Smooth muscle cell (in vitro differentiated cells): ENCODE measurements at regions not wholly inside any gene's neighbourhood (a gene's known extent, or its start where the extent isn't known, plus 50 kb on each side); places are given as distances from the start of the nearest gene placed in this dataset.

ENCODE experiments used
- DNase-seq: peaks from one replicate; lab custom pipeline; 2025; ENCODE audit not compliant: unreplicated experiment; lab: John Stamatoyannopoulos, UW
- H2AFZ ChIP-seq: fragments of 200-600 bp; sonication (generic); 2 replicates; pipeline ENCODE4 v1.6.0; 2016; ENCODE audit warnings: antibody characterized with exemption, low read depth, mild to moderate bottlenecking
- H3F3A ChIP-seq: fragments of 200-600 bp; sonication (generic); 2 replicates; pipeline ENCODE4 v1.6.0; 2017; ENCODE audit warnings: antibody characterized with exemption, low read depth
- H3K27ac ChIP-seq: fragments of 200-600 bp; sonication (generic); 2 replicates; pipeline ENCODE4 v1.5.1; 2016; ENCODE audit warnings: low read depth, mild to moderate bottlenecking
- H3K27me3 ChIP-seq: fragments of 200-600 bp; sonication (generic); 2 replicates; pipeline ENCODE4 v1.6.1; 2016; ENCODE audit warnings: low read depth, mild to moderate bottlenecking
- H3K36me3 ChIP-seq: fragments of 200-600 bp; sonication (generic); 2 replicates; pipeline ENCODE4 v1.5.1; 2016; ENCODE audit warnings: low read depth
- H3K4me1 ChIP-seq: fragments of 200-600 bp; sonication (generic); 2 replicates; pipeline ENCODE4 v1.5.1; 2016; ENCODE audit warnings: low read depth
- H3K4me2 ChIP-seq: fragments of 200-600 bp; sonication (generic); 2 replicates; pipeline ENCODE4 v1.6.0; 2016; ENCODE audit warnings: mild to moderate bottlenecking
- H3K4me3 ChIP-seq: fragments of 200-600 bp; sonication (generic); 2 replicates; pipeline ENCODE4 v1.5.1; 2016; ENCODE audit warnings: mild to moderate bottlenecking
- H3K79me2 ChIP-seq: fragments of 200-600 bp; sonication (generic); 2 replicates; pipeline ENCODE4 v1.6.0; 2016; ENCODE audit warnings: low read depth, mild to moderate bottlenecking
- H3K9ac ChIP-seq: fragments of 200-600 bp; sonication (generic); 2 replicates; pipeline ENCODE4 v1.6.0; 2016; ENCODE audit warnings: low read depth
- H3K9me3 ChIP-seq: fragments of 200-600 bp; sonication (generic); replicated peaks from 2 replicates; pipeline ENCODE4 v1.5.1; 2016; ENCODE audit warnings: low read depth
- H4K20me1 ChIP-seq: fragments of 200-600 bp; sonication (generic); 2 replicates; pipeline ENCODE4 v1.6.0; 2016; ENCODE audit warnings: low read depth
- WGBS: methylation state at CpG from one replicate; pipeline ENCODE4 v1.1.7; 2016; ENCODE audit warnings: low lambda C conversion rate; 5-methylcytosine and 5-hydroxymethylcytosine counted together
- TF ChIP-seq, protein P1 (sequence below): fragments of 200-600 bp; sonication (generic); IDR thresholded peaks from 2 replicates; pipeline ENCODE4 v1.5.1; 2017; ENCODE audit warnings: borderline replicate concordance, mild to moderate bottlenecking, antibody characterized with exemption; ENCODE audit not compliant: insufficient read depth, poor library complexity, severe bottlenecking

DNA sequence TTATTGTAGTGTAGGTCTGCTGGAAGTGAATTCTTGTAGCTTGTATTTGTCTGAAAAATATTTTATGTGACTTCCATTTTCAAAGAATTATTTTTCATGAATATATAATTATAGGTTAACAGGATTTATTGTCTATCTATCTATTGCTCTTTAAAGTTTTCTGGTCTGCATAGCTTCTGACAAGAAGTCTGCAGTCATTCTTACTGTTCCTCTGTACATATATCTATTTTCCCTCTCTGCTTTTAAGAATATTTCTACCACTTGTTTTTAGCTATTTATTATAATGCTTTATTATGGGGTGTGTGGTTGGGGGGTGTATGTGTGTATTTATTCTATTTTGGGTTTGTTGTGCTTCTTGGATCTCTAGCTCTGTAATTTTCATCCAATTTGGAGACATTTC is 77.4 kb downstream of the ETS2 start:
- H4K20me1 ChIP-seq, result no peaks in the 10 kb centered on the region
- H3K9me3 ChIP-seq, result peaks cover 15% of the 10 kb centered on the region
- H3K4me2 ChIP-seq, result no peak overlapping the region
- H3K9ac ChIP-seq, result no peak overlapping the region
- no peaks in the 10 kb centered on the region for H3F3A ChIP-seq
- no peaks in the 10 kb centered on the region for H3K27me3 ChIP-seq
- no peak overlapping the region for H3K27ac ChIP-seq
- H3K4me3 ChIP-seq, result no peak overlapping the region
- no peaks in the 10 kb centered on the region for H3K4me1 ChIP-seq
- TF ChIP-seq, protein P1, sequence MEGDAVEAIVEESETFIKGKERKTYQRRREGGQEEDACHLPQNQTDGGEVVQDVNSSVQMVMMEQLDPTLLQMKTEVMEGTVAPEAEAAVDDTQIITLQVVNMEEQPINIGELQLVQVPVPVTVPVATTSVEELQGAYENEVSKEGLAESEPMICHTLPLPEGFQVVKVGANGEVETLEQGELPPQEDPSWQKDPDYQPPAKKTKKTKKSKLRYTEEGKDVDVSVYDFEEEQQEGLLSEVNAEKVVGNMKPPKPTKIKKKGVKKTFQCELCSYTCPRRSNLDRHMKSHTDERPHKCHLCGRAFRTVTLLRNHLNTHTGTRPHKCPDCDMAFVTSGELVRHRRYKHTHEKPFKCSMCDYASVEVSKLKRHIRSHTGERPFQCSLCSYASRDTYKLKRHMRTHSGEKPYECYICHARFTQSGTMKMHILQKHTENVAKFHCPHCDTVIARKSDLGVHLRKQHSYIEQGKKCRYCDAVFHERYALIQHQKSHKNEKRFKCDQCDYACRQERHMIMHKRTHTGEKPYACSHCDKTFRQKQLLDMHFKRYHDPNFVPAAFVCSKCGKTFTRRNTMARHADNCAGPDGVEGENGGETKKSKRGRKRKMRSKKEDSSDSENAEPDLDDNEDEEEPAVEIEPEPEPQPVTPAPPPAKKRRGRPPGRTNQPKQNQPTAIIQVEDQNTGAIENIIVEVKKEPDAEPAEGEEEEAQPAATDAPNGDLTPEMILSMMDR, result no peak
- no peak overlapping the region for H2AFZ ChIP-seq
- H3K36me3 ChIP-seq, result peaks cover under 1% of the 10 kb centered on the region
- no peak for DNase-seq
- no peaks in the 10 kb centered on the region for H3K79me2 ChIP-seq

DNA sequence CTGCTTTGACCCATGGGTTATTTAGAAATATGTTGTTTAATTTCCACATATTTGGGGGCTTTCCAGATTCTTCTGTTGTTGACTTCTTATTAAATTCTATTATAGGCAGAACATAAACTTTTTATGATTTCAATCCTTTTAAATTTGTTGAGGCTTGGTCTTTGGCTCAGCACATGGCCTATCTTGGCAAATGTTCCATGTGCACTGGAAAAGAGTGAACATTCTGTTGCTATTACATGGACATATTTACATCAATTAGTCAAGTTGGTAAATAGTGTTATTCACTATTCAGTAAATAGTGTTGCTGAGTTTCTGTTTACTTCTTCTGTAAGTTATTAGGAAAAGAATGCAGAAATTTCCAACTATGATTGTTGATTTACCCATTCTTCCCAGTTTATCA is 75.4 kb downstream of the ETS2 start:
- H3K4me1 ChIP-seq, result no peaks in the 10 kb centered on the region
- H4K20me1 ChIP-seq, result no peaks in the 10 kb centered on the region
- DNase-seq, result no peak
- no peak overlapping the region for H3K9ac ChIP-seq
- H3K4me2 ChIP-seq, result no peak overlapping the region
- H2AFZ ChIP-seq, result no peak overlapping the region
- no peak overlapping the region for H3K4me3 ChIP-seq
- no peaks in the 10 kb centered on the region for H3K79me2 ChIP-seq
- H3K9me3 ChIP-seq, result peaks cover 15% of the 10 kb centered on the region
- no peak overlapping the region for H3K27ac ChIP-seq
- no peaks in the 10 kb centered on the region for H3K27me3 ChIP-seq
- no peaks in the 10 kb centered on the region for H3K36me3 ChIP-seq
- no peaks in the 10 kb centered on the region for H3F3A ChIP-seq
- TF ChIP-seq, protein P1, result no peak

DNA sequence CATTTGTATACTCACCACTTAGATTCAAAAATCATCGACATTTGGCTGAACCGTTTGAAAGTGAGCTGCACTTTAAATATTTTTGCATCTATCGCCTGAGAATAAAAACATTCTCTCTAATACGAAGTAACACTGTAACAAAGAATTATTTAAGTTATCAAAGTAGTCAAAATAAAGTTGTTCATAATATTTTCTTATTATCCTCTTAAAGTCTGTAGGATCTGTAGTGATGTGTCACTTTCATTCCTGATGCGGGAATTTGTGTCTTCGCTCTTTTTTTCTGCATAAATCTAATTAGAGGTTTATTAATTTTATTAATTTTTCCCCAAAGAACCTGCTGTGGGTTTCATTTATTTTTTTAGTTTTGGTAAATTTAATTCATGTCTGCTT is 74.8 kb downstream of the ETS2 start:
- no peaks in the 10 kb centered on the region for H4K20me1 ChIP-seq
- 96% methylated on average over 6 of the region's 6 CpGs for WGBS
- peaks cover 15% of the 10 kb centered on the region for H3K9me3 ChIP-seq
- DNase-seq, result no peak
- no peak overlapping the region for H3K4me2 ChIP-seq
- no peak overlapping the region for H3K9ac ChIP-seq
- H3K27me3 ChIP-seq, result no peaks in the 10 kb centered on the region
- no peak overlapping the region for H2AFZ ChIP-seq
- H3K4me1 ChIP-seq, result no peaks in the 10 kb centered on the region
- no peaks in the 10 kb centered on the region for H3K79me2 ChIP-seq
- H3F3A ChIP-seq, result no peaks in the 10 kb centered on the region
- TF ChIP-seq, protein P1, result no peak
- H3K27ac ChIP-seq, result no peak overlapping the region
- no peaks in the 10 kb centered on the region for H3K36me3 ChIP-seq
- no peak overlapping the region for H3K4me3 ChIP-seq

DNA sequence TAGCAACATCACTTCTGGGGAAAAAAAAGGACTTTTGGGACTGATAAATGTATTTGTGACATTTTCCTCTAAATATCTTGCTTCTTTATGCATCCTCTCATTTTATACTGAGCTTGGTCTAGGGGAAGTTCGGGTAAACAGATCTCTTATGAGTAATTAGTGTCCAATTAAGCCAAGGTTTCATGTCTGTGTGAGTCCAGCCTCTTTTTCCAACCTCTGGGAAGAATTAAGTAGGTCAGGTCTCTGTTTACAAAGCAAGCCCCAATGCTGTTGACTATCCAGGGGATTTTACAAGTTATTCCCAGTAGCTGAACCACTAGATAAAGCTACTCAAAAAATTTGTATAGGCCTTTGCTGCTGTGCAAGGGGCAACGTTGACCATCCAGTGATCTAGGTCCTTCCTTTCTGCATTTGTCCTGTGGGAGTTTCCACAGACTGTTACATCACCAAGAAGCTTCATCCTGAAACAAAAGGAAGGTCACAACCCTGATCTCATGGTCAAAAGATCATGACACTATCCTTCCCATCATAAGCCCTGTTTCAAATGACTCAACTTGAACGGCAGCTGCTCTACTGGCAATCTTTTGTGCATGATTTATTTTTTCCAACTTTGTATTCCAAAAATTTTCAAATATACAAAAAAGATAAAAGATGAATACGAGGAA is 74.3 kb downstream of the ETS2 start:
- Histone ChIP-seq H3K27ac (no peak overlapping the region), H3K27me3 (no peaks in the 10 kb centered on the region), H3K4me2 (no peak overlapping the region), H3K9me3 (peaks cover 15% of the 10 kb centered on the region), H3K9ac (no peak overlapping the region), H3K4me3 (no peak overlapping the region), H3K79me2 (no peaks in the 10 kb centered on the region), H3F3A (no peaks in the 10 kb centered on the region), H3K4me1 (no peaks in the 10 kb centered on the region), H2AFZ (no peak overlapping the region), H4K20me1 (no peaks in the 10 kb centered on the region), H3K36me3 (no peaks in the 10 kb centered on the region)
- TF ChIP-seq, protein P1, result no peak
- 83% methylated on average over 4 of the region's 4 CpGs for WGBS
- DNase-seq, result no peak
